ENCODE measurements at regions not wholly inside any gene's neighbourhood (a gene's known extent, or its start where the extent isn't known, plus 50 kb on each side); places are given as distances from the start of the nearest gene placed in this dataset.

GRCh38 chr9:135392511-135392910 lies 87.1 kb upstream of the PPP1R26 start:
- no peak overlapping the region for H3K4me3 ChIP-seq
- peaks cover 0 to 19% (median 7%) of the 10 kb centered on the region in 11 donors for H3K9me3 ChIP-seq
- no peaks in the 10 kb centered on the region for H3K4me1 ChIP-seq
- DNase-seq (no peak), ATAC-seq (no peak)
- WGBS, 2 donors: 45 to 60% methylated on average over 9 of the region's 9 CpGs
- TF ChIP-seq, protein P1, sequence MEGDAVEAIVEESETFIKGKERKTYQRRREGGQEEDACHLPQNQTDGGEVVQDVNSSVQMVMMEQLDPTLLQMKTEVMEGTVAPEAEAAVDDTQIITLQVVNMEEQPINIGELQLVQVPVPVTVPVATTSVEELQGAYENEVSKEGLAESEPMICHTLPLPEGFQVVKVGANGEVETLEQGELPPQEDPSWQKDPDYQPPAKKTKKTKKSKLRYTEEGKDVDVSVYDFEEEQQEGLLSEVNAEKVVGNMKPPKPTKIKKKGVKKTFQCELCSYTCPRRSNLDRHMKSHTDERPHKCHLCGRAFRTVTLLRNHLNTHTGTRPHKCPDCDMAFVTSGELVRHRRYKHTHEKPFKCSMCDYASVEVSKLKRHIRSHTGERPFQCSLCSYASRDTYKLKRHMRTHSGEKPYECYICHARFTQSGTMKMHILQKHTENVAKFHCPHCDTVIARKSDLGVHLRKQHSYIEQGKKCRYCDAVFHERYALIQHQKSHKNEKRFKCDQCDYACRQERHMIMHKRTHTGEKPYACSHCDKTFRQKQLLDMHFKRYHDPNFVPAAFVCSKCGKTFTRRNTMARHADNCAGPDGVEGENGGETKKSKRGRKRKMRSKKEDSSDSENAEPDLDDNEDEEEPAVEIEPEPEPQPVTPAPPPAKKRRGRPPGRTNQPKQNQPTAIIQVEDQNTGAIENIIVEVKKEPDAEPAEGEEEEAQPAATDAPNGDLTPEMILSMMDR (IDR thresholded peaks at IDR 0.05): no peak
- peaks cover 0 to 25% (median 6%) of the 10 kb centered on the region in 7 donors for H3K27me3 ChIP-seq
- no peaks in the 10 kb centered on the region for H3K36me3 ChIP-seq
- intact Hi-C loops (cut with DNase I): no loop called here
- H3K27ac ChIP-seq: no peak overlapping the region

DNA sequence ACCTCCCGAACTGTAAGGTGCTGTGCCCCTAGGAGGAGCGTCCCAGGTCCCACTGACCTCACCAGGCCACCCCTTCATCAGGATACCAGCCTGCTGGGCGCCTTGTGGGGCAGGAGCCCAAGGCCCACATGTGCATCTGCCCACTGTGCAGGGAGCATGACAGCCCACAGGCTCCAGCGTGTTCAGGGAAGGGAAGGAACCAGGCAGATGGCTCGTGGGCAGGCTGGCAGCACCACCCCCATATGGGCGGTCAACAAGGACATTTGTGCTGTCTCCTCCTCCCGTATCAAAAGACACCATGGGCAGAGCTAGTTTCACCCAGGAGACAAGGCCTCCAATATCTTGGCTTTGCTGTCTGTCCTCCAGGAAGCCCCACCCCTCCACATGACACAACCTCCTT lies 85.5 kb upstream of the PPP1R26 start:
- TF ChIP-seq, protein P1 (IDR thresholded peaks at IDR 0.05): no peak
- Histone ChIP-seq H3K9me3 (peaks cover 0 to 19% (median 7%) of the 10 kb centered on the region in 11 donors), H3K27me3 (peaks cover 0 to 36% (median 10%) of the 10 kb centered on the region in 7 donors), H3K27ac (no peak overlapping the region), H3K36me3 (no peaks in the 10 kb centered on the region), H3K4me1 (no peaks in the 10 kb centered on the region), H3K4me3 (no peak overlapping the region)
- 73 to 76% methylated on average over 7 of the region's 7 CpGs for WGBS, 2 donors
- no peak for DNase-seq
- no peak for ATAC-seq
- intact Hi-C loops (cut with DNase I): no loop called here

GRCh38 chr9:135394699-135395645 lies 84.6 kb upstream of the PPP1R26 start:
- H3K9me3 ChIP-seq: peaks cover 0 to 19% (median 7%) of the 10 kb centered on the region in 11 donors
- ATAC-seq: no peak
- no peak for DNase-seq
- H3K36me3 ChIP-seq: no peaks in the 10 kb centered on the region
- TF ChIP-seq, protein P1 (IDR thresholded peaks at IDR 0.05): no peak
- H3K27ac ChIP-seq: no peak overlapping the region
- intact Hi-C loops (cut with DNase I): no loop called here
- H3K4me1 ChIP-seq: no peaks in the 10 kb centered on the region
- peaks cover 0 to 43% (median 12%) of the 10 kb centered on the region in 7 donors for H3K27me3 ChIP-seq
- WGBS, 2 donors: 87 to 90% methylated on average over 5 of the region's 5 CpGs
- no peak overlapping the region for H3K4me3 ChIP-seq

DNA sequence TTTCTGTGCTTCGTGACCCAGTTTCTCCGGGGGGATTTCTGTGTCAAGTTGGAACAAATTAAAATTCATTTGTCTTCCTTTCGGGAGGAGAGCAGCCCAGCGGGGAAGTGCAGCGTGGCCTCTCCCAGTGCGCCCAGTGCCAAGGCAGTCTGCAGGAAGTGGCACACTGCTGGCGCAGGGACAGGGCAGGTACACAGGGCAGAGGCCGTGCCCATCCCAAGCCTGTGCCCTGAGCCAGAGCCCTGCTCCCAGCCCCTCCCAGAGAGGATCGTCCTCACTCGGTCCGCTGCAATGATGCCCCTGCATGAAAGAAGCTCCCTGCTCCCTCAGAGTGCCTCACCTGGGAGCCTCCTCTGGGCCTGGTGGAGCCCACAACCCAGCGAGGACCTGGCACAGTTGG lies 82.4 kb upstream of the PPP1R26 start:
- Histone ChIP-seq H3K9me3 (peaks cover 0 to 19% (median 7%) of the 10 kb centered on the region in 11 donors), H3K27ac (no peak overlapping the region), H3K36me3 (no peaks in the 10 kb centered on the region), H3K27me3 (peaks cover 0 to 47% (median 13%) of the 10 kb centered on the region in 7 donors), H3K4me3 (no peak overlapping the region), H3K4me1 (no peaks in the 10 kb centered on the region)
- intact Hi-C loops (cut with DNase I): no loop called here
- TF ChIP-seq, protein P1 (IDR thresholded peaks at IDR 0.05): no peak
- 87 to 94% methylated on average over 12 of the region's 12 CpGs for WGBS, 2 donors
- ATAC-seq: no peak
- DNase-seq: no peak

Measured in heart right ventricle (tissue), 16 donors.